K562 (cell line): ENCODE measurements at regions not wholly inside any gene's neighbourhood (a gene's known extent, or its start where the extent isn't known, plus 50 kb on each side); places are given as distances from the start of the nearest gene placed in this dataset.

Experiments
- ATAC-seq: fragments of 200-7000 bp; cut with Tn5 transposase; 3 replicates; pipeline ENCODE4 v1.9.1; 2020; ENCODE audit warnings: moderate library complexity
- BruUV-seq: library from RNA; stranded (reverse); fragments of 400-500 nt; replicated peaks from 2 replicates; lab custom pipeline; 2021; lab: Mats Ljungman, UMichigan
- CTCF ChIA-PET: fragments of 300-600 bp; formaldehyde crosslinking; extraction: SDS; loops from one replicate; lab custom pipeline; 2021; ENCODE audit warnings: low intra/inter-chr PET ratio; lab: Yijun Ruan, JAX
- POLR2A ChIA-PET: fragments of 300-600, 350-650 bp; sonication (Branson Sonifier 250); formaldehyde crosslinking; extraction: SDS; loops from one replicate; lab custom pipeline; 2021; ENCODE audit warnings: antibody characterized with exemption, inconsistent platforms; lab: Yijun Ruan, JAX
- DNase-seq, 4 experiments: peaks; one replicate each; pipeline versions ENCODE4 v3.0.0 to v3.0.0-alpha.2; 2011 to 2018; ENCODE audit warnings: low spot score in 3 of 4, mixed read lengths in 3 of 4; ENCODE audit errors: extremely low read depth in 1 of 4
- FAIRE-seq: peaks from 2 replicates; lab custom pipeline; 2011; peaks lifted over from hg19 to GRCh38; lab: Jason Lieb, UNC
- H2AFZ ChIP-seq: 2 replicates; pipeline ENCODE4 v1.6.0; 2011; ENCODE audit warnings: low read depth, low read length, control low read depth, inconsistent platforms
- H3K27ac ChIP-seq: fragments of 200-600 bp; 3 replicates; pipeline ENCODE4 v1.8.0; 2011; ENCODE audit warnings: low read depth, mild to moderate bottlenecking, control low read depth, inconsistent platforms, low read length, moderate library complexity, mixed read lengths; ENCODE audit errors: extremely low read depth
- H3K27me3 ChIP-seq, 2 experiments: fragments of 300-600 bp in 1 of 2; 2 replicates in 1 of 2; 3 replicates in 1 of 2; pipeline versions ENCODE4 v1.6.0 to v1.8.0; 2011; ENCODE audit warnings: inconsistent platforms in 2 of 2, low read length in 2 of 2, mild to moderate bottlenecking in 1 of 2, mixed read lengths in 1 of 2, moderate library complexity in 1 of 2; ENCODE audit not compliant: control insufficient read depth in 2 of 2, insufficient read depth in 2 of 2
- H3K36me3 ChIP-seq: fragments of 300-600 bp; 3 replicates; pipeline ENCODE4 v1.8.0; 2011; ENCODE audit warnings: mild to moderate bottlenecking, low read length, inconsistent platforms; ENCODE audit not compliant: control insufficient read depth, insufficient read depth
- H3K4me1 ChIP-seq, 2 experiments: fragments of 200-600 bp in 1 of 2; replicated peaks in 1 of 2; 2 replicates in 1 of 2; 3 replicates in 1 of 2; pipeline versions ENCODE4 v1.5.1 to v1.8.0; 2011; ENCODE audit warnings: inconsistent platforms in 2 of 2, low read length in 2 of 2, mild to moderate bottlenecking in 1 of 2, mixed read lengths in 1 of 2, moderate library complexity in 1 of 2; ENCODE audit not compliant: control insufficient read depth in 2 of 2, insufficient read depth in 2 of 2
- H3K4me2 ChIP-seq: 2 replicates; pipeline ENCODE4 v1.6.1; 2011; ENCODE audit warnings: low read length, control low read depth, inconsistent platforms, mixed read lengths; ENCODE audit not compliant: insufficient read depth
- H3K4me3 ChIP-seq: fragments of 200-600 bp; sonication (generic), shearing (Covaris generic); 2 replicates; pipeline ENCODE4 v1.5.1; 2016; ENCODE audit warnings: control low read depth, inconsistent platforms
- H3K79me2 ChIP-seq: fragments of 200-600 bp; 3 replicates; pipeline ENCODE4 v1.8.0; 2011; ENCODE audit warnings: low read length, inconsistent platforms; ENCODE audit not compliant: control insufficient read depth, insufficient read depth
- H3K9ac ChIP-seq, 2 experiments: 2 replicates each; pipeline versions ENCODE4 v1.6.0 to v1.6.1; 2011; ENCODE audit warnings: low read depth in 2 of 2, low read length in 2 of 2, control low read depth in 1 of 2, inconsistent platforms in 1 of 2, mild to moderate bottlenecking in 1 of 2, mixed read lengths in 1 of 2; ENCODE audit not compliant: insufficient read depth in 1 of 2
- H3K9me1 ChIP-seq: one replicate; pipeline ENCODE4 v1.6.0; 2011; ENCODE audit warnings: inconsistent platforms, mild to moderate bottlenecking, low read length, moderate library complexity; ENCODE audit not compliant: control insufficient read depth, insufficient read depth
- H3K9me3 ChIP-seq: replicated peaks from 2 replicates; pipeline ENCODE4 v1.5.1; 2011; ENCODE audit warnings: low read depth, low read length, inconsistent platforms; ENCODE audit not compliant: control insufficient read depth, insufficient read depth
- H4K20me1 ChIP-seq: replicated peaks from 2 replicates; pipeline ENCODE4 v1.6.1; 2011; ENCODE audit warnings: low read length, inconsistent platforms, mixed read lengths; ENCODE audit not compliant: control insufficient read depth, insufficient read depth
- BHLHE40 ChIP-seq: IDR thresholded peaks from 2 replicates; pipeline ENCODE4 v1.6.1; 2011; ENCODE audit warnings: low read length, improper control_type of control experiment
- CBFA2T2 ChIP-seq: fragments of 450-650 bp; conservative IDR thresholded peaks from 2 replicates; pipeline ENCODE4 v1.6.1; 2017; ENCODE audit warnings: mild to moderate bottlenecking
- DPF2 ChIP-seq: fragments of 450-650 bp; IDR thresholded peaks from 2 replicates; pipeline ENCODE4 v1.6.1; 2016
- GATAD2A ChIP-seq: fragments of 450-650 bp; IDR thresholded peaks from 2 replicates; pipeline ENCODE4 v1.6.1; 2017
- GATAD2B ChIP-seq: fragments of 450-650 bp; IDR thresholded peaks from 2 replicates; pipeline ENCODE4 v1.6.1; 2017; ENCODE audit warnings: mild to moderate bottlenecking, borderline replicate concordance
- NR2F6 ChIP-seq: fragments of 450-650 bp; formaldehyde crosslinking; IDR thresholded peaks from 2 replicates; pipeline ENCODE4 v1.4.0; 2020; ENCODE audit warnings: mild to moderate bottlenecking
- TARDBP ChIP-seq: fragments of 450-650 bp; IDR thresholded peaks from 2 replicates; pipeline ENCODE4 v1.6.1; 2016
- ZNF232 ChIP-seq: sonication (generic); formaldehyde crosslinking; IDR thresholded peaks from 2 replicates; pipeline ENCODE4 v1.8.0; 2022; ENCODE audit warnings: mild to moderate bottlenecking, missing genetic modification reagents
- ZNF280B ChIP-seq: fragments of 250-450 bp; sonication (Bioruptor Pico); IDR thresholded peaks from 2 replicates; pipeline ENCODE4 v1.5.1; 2021; ENCODE audit warnings: mild to moderate bottlenecking
- ZNF311 ChIP-seq: fragments of 250-450 bp; sonication (Bioruptor Pico); IDR thresholded peaks from 2 replicates; pipeline ENCODE4 v1.4.0; 2020; ENCODE audit warnings: mild to moderate bottlenecking, moderate library complexity
- WGBS: fragments of 100-300 bp; shearing (Covaris generic); methylation state at CpG from one replicate; pipeline ENCODE4 v1.1.6; 2016; ENCODE audit warnings: low coverage, mixed read lengths; ENCODE audit not compliant: insufficient coverage; ENCODE audit errors: missing lambda C conversion rate; 5-methylcytosine and 5-hydroxymethylcytosine counted together
- in situ Hi-C: fragments of 300-500 bp; cut with MboI; formaldehyde crosslinking; loops from 4 replicates; pipeline ENCODE4 v1.15.0; 2018; ENCODE audit warnings: inconsistent platforms, mixed read lengths
- intact Hi-C: fragments of 100-400 bp; cut with micrococcal nuclease; formaldehyde crosslinking; loops from 2 replicates; pipeline ENCODE4 v1.14.2; 2022

GRCh38 chr3:182182531-182182968 is 470.8 kb downstream of the SOX2 start:
- ATAC-seq (no peak), DNase-seq (no peak), FAIRE-seq (no peak)
- Histone ChIP-seq H3K27me3 (no peaks in the 10 kb centered on the region; a peak in 2 of 5 replicates), H3K79me2 (no peaks in the 10 kb centered on the region), H3K4me1 (no peaks in the 10 kb centered on the region), H3K9ac (no peak overlapping the region), H3K9me3 (no peaks in the 10 kb centered on the region), H3K9me1 (no peaks in the 10 kb centered on the region), H3K27ac (no peak overlapping the region), H3K36me3 (no peaks in the 10 kb centered on the region), H3K4me2 (no peak overlapping the region), H3K4me3 (no peak overlapping the region), H4K20me1 (no peaks in the 10 kb centered on the region), H2AFZ (no peak overlapping the region)
- intact Hi-C loops (no loop called here), in situ Hi-C loops (no loop called here)
- BruUV-seq, result no TSS peak
- ChIA-PET POLR2A (no interaction called here), CTCF (interaction anchor here (0.5 kb wide), 1 partner anchor 424 kb away, joined by 6 read pairs; no protein-coding TSS in a partner anchor)
- TF ChIP-seq NR2F6 (CRISPR knock-in tag) (no peak), ZNF311 (CRISPR knock-in tag) (no peak), BHLHE40 (no peak), CBFA2T2 (no peak)
- 3% methylated on average over 5 of the region's 5 CpGs for WGBS

- Histone ChIP-seq H3K9me1 (no peaks in the 10 kb centered on the region), H3K27me3 (no peaks in the 10 kb centered on the region; a peak in 2 of 5 replicates), H4K20me1 (no peaks in the 10 kb centered on the region), H3K9me3 (no peaks in the 10 kb centered on the region), H3K79me2 (no peaks in the 10 kb centered on the region), H3K4me2 (no peak overlapping the region), H3K4me1 (no peaks in the 10 kb centered on the region), H3K9ac (no peak overlapping the region), H3K36me3 (no peaks in the 10 kb centered on the region), H3K27ac (no peak overlapping the region), H3K4me3 (no peak overlapping the region), H2AFZ (no peak overlapping the region)
- CTCF ChIA-PET, result no interaction called here
- POLR2A ChIA-PET, result no interaction called here
- intact Hi-C loops, result no loop called here
- TF ChIP-seq GATAD2A (no peak), ZNF280B (CRISPR knock-in tag) (no peak), GATAD2B (no peak), DPF2 (no peak), BHLHE40 (no peak), TARDBP (no peak), ZNF232 (CRISPR knock-in tag) (no peak)
- ATAC-seq, result no peak
- in situ Hi-C loops, result no loop called here
- WGBS, result under 1% methylated on average over 6 of the region's 6 CpGs
- DNase-seq, result no peak
- BruUV-seq, result no TSS peak
- FAIRE-seq, result no peak
These were observed 472.1 kb downstream of the SOX2 start for GRCh38 chr3:182183716-182184430.
